ENCODE measurements at regions not wholly inside any gene's neighbourhood (a gene's known extent, or its start where the extent isn't known, plus 50 kb on each side); places are given as distances from the start of the nearest gene placed in this dataset.

DNA sequence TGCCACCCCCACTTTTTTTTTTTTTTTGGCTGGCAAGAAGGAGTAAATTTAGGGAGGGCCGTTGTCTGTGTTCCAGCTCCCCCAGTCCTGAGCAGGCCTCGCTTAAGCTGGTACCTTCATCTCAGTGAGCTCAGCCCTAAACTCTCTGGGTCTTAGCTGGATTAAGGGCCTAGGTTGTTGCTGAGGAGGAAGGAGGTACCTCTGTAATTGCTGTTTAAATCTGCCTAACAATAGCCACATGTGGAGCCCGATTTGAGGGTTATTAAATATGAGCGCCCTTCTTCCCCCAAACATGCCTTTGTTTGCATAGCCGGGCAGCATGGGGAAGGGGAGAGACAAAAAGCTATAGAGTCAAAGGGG is 179.0 kb upstream of the PITX1 start:
- Histone ChIP-seq H3K27me3 (ENCODE audit: control insufficient read depth, insufficient read depth, low read length) (no peaks in the 10 kb centered on the region), H3K4me3 (ENCODE audit: low read depth, low read length) (no peak overlapping the region), H3K9me3 (ENCODE audit: control insufficient read depth, insufficient read depth, low read length) (no peaks in the 10 kb centered on the region; the same call in 1 of the 2 replicates), H3K27ac (ENCODE audit: low read depth, low read length) (peak overlapping the region; percentile 11)
- no peak for DNase-seq (ENCODE audit: low read depth, low spot score)
- CTCF ChIA-PET: interaction anchor here (1.3 kb wide), 1 partner anchor 308 kb away, joined by 4 read pairs; the partner anchor contains the start of gene PCBD2
- TF ChIP-seq, protein P1, sequence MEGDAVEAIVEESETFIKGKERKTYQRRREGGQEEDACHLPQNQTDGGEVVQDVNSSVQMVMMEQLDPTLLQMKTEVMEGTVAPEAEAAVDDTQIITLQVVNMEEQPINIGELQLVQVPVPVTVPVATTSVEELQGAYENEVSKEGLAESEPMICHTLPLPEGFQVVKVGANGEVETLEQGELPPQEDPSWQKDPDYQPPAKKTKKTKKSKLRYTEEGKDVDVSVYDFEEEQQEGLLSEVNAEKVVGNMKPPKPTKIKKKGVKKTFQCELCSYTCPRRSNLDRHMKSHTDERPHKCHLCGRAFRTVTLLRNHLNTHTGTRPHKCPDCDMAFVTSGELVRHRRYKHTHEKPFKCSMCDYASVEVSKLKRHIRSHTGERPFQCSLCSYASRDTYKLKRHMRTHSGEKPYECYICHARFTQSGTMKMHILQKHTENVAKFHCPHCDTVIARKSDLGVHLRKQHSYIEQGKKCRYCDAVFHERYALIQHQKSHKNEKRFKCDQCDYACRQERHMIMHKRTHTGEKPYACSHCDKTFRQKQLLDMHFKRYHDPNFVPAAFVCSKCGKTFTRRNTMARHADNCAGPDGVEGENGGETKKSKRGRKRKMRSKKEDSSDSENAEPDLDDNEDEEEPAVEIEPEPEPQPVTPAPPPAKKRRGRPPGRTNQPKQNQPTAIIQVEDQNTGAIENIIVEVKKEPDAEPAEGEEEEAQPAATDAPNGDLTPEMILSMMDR (IDR thresholded peaks at IDR 0.05; ENCODE audit: low read depth, low read length): no peak
- POLR2A ChIA-PET: no interaction called here

DNA sequence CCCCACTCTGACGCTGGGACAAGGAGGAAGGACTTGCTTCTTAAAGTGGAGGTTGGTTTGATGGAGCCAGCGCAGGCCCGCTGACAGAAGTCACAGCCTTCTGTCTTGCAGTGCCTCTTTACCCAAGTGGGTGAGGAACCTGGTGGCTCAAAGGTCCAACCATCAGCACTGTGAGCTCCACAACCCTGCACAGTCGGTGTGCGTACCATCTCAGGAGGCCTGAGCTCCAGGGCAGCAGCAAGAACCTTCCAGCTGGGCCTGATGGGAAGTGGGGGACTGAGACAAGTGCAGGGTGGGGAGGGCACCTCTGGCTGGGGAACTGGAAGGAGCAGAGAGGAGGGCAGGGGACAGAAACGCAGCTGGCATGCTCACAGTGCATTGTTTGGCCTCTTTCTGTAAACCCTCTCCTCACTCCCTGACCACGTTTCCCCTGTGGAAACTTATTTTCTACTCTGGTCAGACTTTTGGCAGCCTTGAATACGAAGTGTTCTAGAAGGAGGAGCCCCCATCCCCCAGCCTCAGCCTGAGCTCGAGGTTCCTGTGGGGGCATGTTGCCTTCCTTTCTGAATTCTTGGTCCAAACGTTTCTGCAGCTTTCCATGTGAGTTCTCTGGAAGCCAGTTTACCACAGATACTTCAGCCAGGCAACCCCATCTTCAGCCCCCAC is 178.5 kb upstream of the PITX1 start:
- no peaks in the 10 kb centered on the region for H3K27me3 ChIP-seq (ENCODE audit: control insufficient read depth, insufficient read depth, low read length)
- CTCF ChIA-PET: interaction anchor here (1.3 kb wide), 1 partner anchor 308 kb away, joined by 4 read pairs; the partner anchor contains the start of gene PCBD2
- H3K9me3 ChIP-seq (ENCODE audit: control insufficient read depth, insufficient read depth, low read length): no peaks in the 10 kb centered on the region; the same call in 1 of the 2 replicates
- DNase-seq (ENCODE audit: low read depth, low spot score): no peak
- POLR2A ChIA-PET: no interaction called here
- no peak overlapping the region for H3K4me3 ChIP-seq (ENCODE audit: low read depth, low read length)
- H3K27ac ChIP-seq (ENCODE audit: low read depth, low read length): no peak overlapping the region
- TF ChIP-seq, protein P1 (IDR thresholded peaks at IDR 0.05; ENCODE audit: low read depth, low read length): no peak

DNA sequence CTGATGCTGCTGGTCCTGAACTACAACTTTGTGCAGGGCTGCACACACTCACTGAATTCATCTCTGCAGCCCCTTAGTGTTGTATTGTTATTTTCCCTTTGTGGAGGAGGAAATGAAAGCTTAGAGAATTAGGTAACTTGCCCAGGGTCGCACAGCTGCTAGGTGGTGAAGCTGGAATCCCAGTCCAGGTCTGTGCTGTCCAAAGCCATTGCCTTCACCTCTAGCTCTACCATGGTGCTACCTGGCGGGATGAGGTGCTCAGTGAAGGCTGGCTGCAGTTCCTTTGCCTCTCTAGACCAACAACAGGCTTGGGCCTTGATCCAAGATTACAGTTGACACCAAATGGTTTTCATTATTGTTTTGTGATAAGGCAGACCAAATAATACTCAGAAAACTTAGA is 177.8 kb upstream of the PITX1 start:
- POLR2A ChIA-PET: interaction anchor here (0.6 to 4.5 kb wide), 4 partner anchors 28 to 185 kb away, joined by 3 to 55 read pairs (median 6); no protein-coding TSS in a partner anchor
- Histone ChIP-seq H3K27ac (ENCODE audit: low read depth, low read length) (no peak overlapping the region), H3K9me3 (ENCODE audit: control insufficient read depth, insufficient read depth, low read length) (no peaks in the 10 kb centered on the region; the same call in 1 of the 2 replicates), H3K27me3 (ENCODE audit: control insufficient read depth, insufficient read depth, low read length) (no peaks in the 10 kb centered on the region), H3K4me3 (ENCODE audit: low read depth, low read length) (no peak overlapping the region)
- CTCF ChIA-PET: interaction anchor here (1.0 to 1.3 kb wide), 2 partner anchors 117 to 307 kb away, joined by 3 to 4 read pairs; partner anchors contain the start of gene PCBD2
- TF ChIP-seq, protein P1 (IDR thresholded peaks at IDR 0.05; ENCODE audit: low read depth, low read length): no peak
- DNase-seq (ENCODE audit: low read depth, low spot score): no peak

DNA sequence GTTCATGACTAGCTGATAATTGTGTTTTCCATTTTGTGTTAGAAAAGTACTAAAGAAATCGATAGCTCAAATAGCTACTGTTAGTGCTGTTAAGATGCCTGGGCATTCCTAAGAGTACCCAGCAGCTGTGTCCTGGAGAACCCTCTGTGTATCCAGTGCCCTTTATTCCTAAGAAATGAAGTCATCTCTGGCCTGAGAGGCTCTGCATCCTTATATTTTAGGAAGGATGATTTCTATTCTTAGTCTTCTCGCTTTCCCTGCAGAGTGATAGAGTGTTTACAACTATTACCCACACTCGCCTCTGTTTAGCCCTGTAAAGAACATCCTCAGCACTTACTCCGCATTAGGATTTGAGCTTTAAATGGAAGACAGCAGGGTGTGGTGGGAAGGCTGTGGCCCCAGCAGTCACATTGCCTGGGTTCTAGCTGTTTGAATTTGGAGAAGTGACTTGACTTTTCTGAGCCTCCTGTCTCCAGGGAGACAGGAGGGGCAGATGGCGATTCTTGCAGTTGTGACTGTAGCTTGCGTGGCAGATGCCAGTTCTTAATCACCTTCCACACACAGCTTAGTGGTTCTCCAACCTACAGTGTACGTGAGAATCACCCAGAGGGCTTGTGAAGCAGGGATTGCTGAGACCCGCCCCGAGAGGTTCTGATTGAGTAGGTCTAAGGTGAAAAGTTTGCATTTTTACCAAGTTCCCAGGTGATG is 177.2 kb upstream of the PITX1 start:
- Histone ChIP-seq H3K9me3 (ENCODE audit: control insufficient read depth, insufficient read depth, low read length) (no peaks in the 10 kb centered on the region; the same call in 1 of the 2 replicates), H3K27me3 (ENCODE audit: control insufficient read depth, insufficient read depth, low read length) (no peaks in the 10 kb centered on the region), H3K27ac (ENCODE audit: low read depth, low read length) (no peak overlapping the region), H3K4me3 (ENCODE audit: low read depth, low read length) (no peak overlapping the region)
- no peak for DNase-seq (ENCODE audit: low read depth, low spot score)
- ChIA-PET CTCF (interaction anchor here (1.0 kb wide), 1 partner anchor 118 kb away, joined by 3 read pairs; no protein-coding TSS in a partner anchor), POLR2A (interaction anchor here (0.6 to 4.5 kb wide), 6 partner anchors 28 to 185 kb away, joined by 3 to 55 read pairs (median 5); no protein-coding TSS in a partner anchor)
- TF ChIP-seq, protein P1 (IDR thresholded peaks at IDR 0.05; ENCODE audit: low read depth, low read length): no peak
